Common myeloid progenitor, CD34-positive (primary cell): ENCODE measurements at regions not wholly inside any gene's neighbourhood (a gene's known extent, or its start where the extent isn't known, plus 50 kb on each side); places are given as distances from the start of the nearest gene placed in this dataset.
"Not testable (repeated sequence)": the region's sequence is repeated elsewhere in the genome, so short reads cannot be mapped to it uniquely, and the experiment has no call there.

Source experiments
- CTCF ChIA-PET: fragments of 350-600 bp; sonication (Branson Sonifier 250); formaldehyde crosslinking; loops from one replicate; lab custom pipeline; 2021; ENCODE audit warnings: antibody characterized with exemption; lab: Charles Lee
- POLR2A ChIA-PET: fragments of 350-600 bp; sonication (Branson Sonifier 250); formaldehyde crosslinking; loops from one replicate; lab custom pipeline; 2021; ENCODE audit warnings: antibody characterized with exemption; lab: Charles Lee
- DNase-seq, 3 donors: peaks; one replicate each; pipeline versions ENCODE4 v3.0.0 to v3.0.0-alpha.2; 2013
- H3K27ac ChIP-seq, 2 experiments: 1 replicate in 1 of 2; 2 replicates in 1 of 2; pipeline ENCODE4 v1.7.0; 2013; ENCODE audit warnings: inconsistent platforms in 2 of 2, low read length in 2 of 2, mild to moderate bottlenecking in 2 of 2, low read depth in 1 of 2, moderate library complexity in 1 of 2; ENCODE audit not compliant: severe bottlenecking in 2 of 2, insufficient read depth in 1 of 2, poor library complexity in 1 of 2
- H3K27me3 ChIP-seq, 5 experiments: replicated peaks in 2 of 5; 1 replicate in 3 of 5; 2 replicates in 2 of 5; pipeline versions ENCODE4 v1.6.1 to v1.7.0; 2013; ENCODE audit warnings: low read length in 4 of 5, mild to moderate bottlenecking in 2 of 5, moderate library complexity in 2 of 5, inconsistent platforms in 1 of 5; ENCODE audit not compliant: insufficient read depth in 5 of 5, control insufficient read depth in 4 of 5
- H3K36me3 ChIP-seq, 4 experiments: 1 replicate in 2 of 4; 2 replicates in 2 of 4; pipeline versions ENCODE4 v1.6.1 to v1.7.0; 2013; ENCODE audit warnings: low read length in 3 of 4, control low read depth in 1 of 4, mild to moderate bottlenecking in 1 of 4; ENCODE audit not compliant: control insufficient read depth in 4 of 4, insufficient read depth in 4 of 4
- H3K4me1 ChIP-seq, 4 experiments: 1 replicate in 3 of 4; 2 replicates in 1 of 4; pipeline versions ENCODE4 v1.6.1 to v1.7.1; 2013; ENCODE audit warnings: low read length in 3 of 4, mild to moderate bottlenecking in 3 of 4, control low read depth in 1 of 4, inconsistent platforms in 1 of 4, moderate library complexity in 1 of 4; ENCODE audit not compliant: control insufficient read depth in 4 of 4, insufficient read depth in 4 of 4; ENCODE audit errors: control extremely low read depth in 1 of 4
- H3K4me3 ChIP-seq, 7 experiments: 1 replicate in 4 of 7; 2 replicates in 3 of 7; pipeline versions ENCODE4 v1.5.1 to v1.7.0; 2013; ENCODE audit warnings: mild to moderate bottlenecking in 7 of 7, low read length in 6 of 7, moderate library complexity in 6 of 7, inconsistent platforms in 2 of 7, low read depth in 2 of 7, control low read depth in 1 of 7; ENCODE audit not compliant: insufficient read depth in 4 of 7, control insufficient read depth in 1 of 7; ENCODE audit errors: extremely low read depth in 1 of 7
- H3K9me3 ChIP-seq, 5 experiments: 1 replicate in 4 of 5; 2 replicates in 1 of 5; pipeline versions ENCODE4 v1.6.1 to v1.7.1; 2013; ENCODE audit warnings: low read length in 4 of 5, mild to moderate bottlenecking in 2 of 5, inconsistent platforms in 1 of 5, low read depth in 1 of 5, moderate library complexity in 1 of 5; ENCODE audit not compliant: control insufficient read depth in 4 of 5, insufficient read depth in 2 of 5; ENCODE audit errors: control extremely low read depth in 1 of 5
- WGBS: methylation state at CpG from one replicate; pipeline ENCODE4 v1.1.5; 2013; ENCODE audit not compliant: insufficient coverage; 5-methylcytosine and 5-hydroxymethylcytosine counted together

GRCh38 chr7:6882321-6882721 is 56.2 kb upstream of the CCZ1B start:
- H3K9me3 ChIP-seq, DNase-seq, H3K27me3 ChIP-seq, CTCF ChIA-PET, H3K4me3 ChIP-seq, H3K27ac ChIP-seq, H3K4me1 ChIP-seq, H3K36me3 ChIP-seq, POLR2A ChIA-PET: not testable (repeated sequence)
- WGBS: 90% methylated on average over 6 of the region's 8 CpGs

- H3K4me3 ChIP-seq, DNase-seq, CTCF ChIA-PET, H3K27me3 ChIP-seq, POLR2A ChIA-PET, H3K9me3 ChIP-seq, H3K36me3 ChIP-seq, H3K4me1 ChIP-seq, H3K27ac ChIP-seq: not testable (repeated sequence)
- WGBS: 92% methylated on average over 6 of the region's 10 CpGs
Measured at GRCh38 chr7:6883756-6884155, 57.7 kb upstream of the CCZ1B start.

GRCh38 chr7:6886198-6886597 is 60.1 kb upstream of the CCZ1B start:
- Histone ChIP-seq H3K27me3 (peaks cover 0 to 3% (median 0%) of the 10 kb centered on the region in 5 experiments), H3K4me3 (no peak overlapping the region), H3K36me3 (no peaks in the 10 kb centered on the region), H3K27ac (no peak overlapping the region), H3K4me1 (no peaks in the 10 kb centered on the region), H3K9me3 (no peaks in the 10 kb centered on the region)
- no peak for DNase-seq
- WGBS: 93% methylated on average over 5 of the region's 8 CpGs
- ChIA-PET CTCF (no interaction called here), POLR2A (no interaction called here)

GRCh38 chr7:6888267-6889045 is 62.4 kb upstream of the CCZ1B start:
- H3K36me3 ChIP-seq, H3K9me3 ChIP-seq, POLR2A ChIA-PET, H3K4me3 ChIP-seq, H3K27ac ChIP-seq, DNase-seq, H3K4me1 ChIP-seq, H3K27me3 ChIP-seq, CTCF ChIA-PET: not testable (repeated sequence)
- over 99% methylated on average over 9 of the region's 13 CpGs for WGBS

GRCh38 chr7:6889252-6889812 is 63.3 kb upstream of the CCZ1B start:
- no peak overlapping the region for H3K27ac ChIP-seq
- no peaks in the 10 kb centered on the region for H3K27me3 ChIP-seq
- ChIA-PET POLR2A (no interaction called here), CTCF (no interaction called here)
- H3K4me3 ChIP-seq: no peak overlapping the region
- WGBS: 95% methylated on average over 6 of the region's 8 CpGs
- H3K9me3 ChIP-seq: no peaks in the 10 kb centered on the region
- no peaks in the 10 kb centered on the region for H3K36me3 ChIP-seq
- H3K4me1 ChIP-seq: no peaks in the 10 kb centered on the region
- DNase-seq: no peak

GRCh38 chr7:6902097-6902518 is 76.0 kb upstream of the CCZ1B start:
- H3K4me3 ChIP-seq, H3K36me3 ChIP-seq, POLR2A ChIA-PET, CTCF ChIA-PET, H3K27ac ChIP-seq, H3K4me1 ChIP-seq, H3K9me3 ChIP-seq, DNase-seq, H3K27me3 ChIP-seq: not testable (repeated sequence)
- 79% methylated on average over 2 of the region's 4 CpGs for WGBS

GRCh38 chr7:6903289-6903688 is 77.2 kb upstream of the CCZ1B start:
- H3K27me3 ChIP-seq, H3K27ac ChIP-seq, CTCF ChIA-PET, DNase-seq, H3K4me1 ChIP-seq, H3K4me3 ChIP-seq, H3K9me3 ChIP-seq, H3K36me3 ChIP-seq, POLR2A ChIA-PET: not testable (repeated sequence)
- 50% methylated on average over 2 of the region's 7 CpGs for WGBS
